ENCODE measurements at regions not wholly inside any gene's neighbourhood (a gene's known extent, or its start where the extent isn't known, plus 50 kb on each side); places are given as distances from the start of the nearest gene placed in this dataset.

GRCh38 chr7:94338921-94339371 is 55.7 kb upstream of the COL1A2 start:
- Histone ChIP-seq H2AFZ (ENCODE audit: insufficient read depth, low read length, poor library complexity) (no peak overlapping the region), H2AK5ac (ENCODE audit: low read length) (no peak overlapping the region), H2BK120ac (ENCODE audit: insufficient read depth, low read length, poor library complexity) (no peak overlapping the region), H2BK5ac (ENCODE audit: low read depth, low read length, poor library complexity) (no peak overlapping the region), H3K79me2 (ENCODE audit: control insufficient read depth, insufficient read depth, low read length, poor library complexity) (no peaks in the 10 kb centered on the region), H3K9ac (ENCODE audit: low read length) (no peak overlapping the region), H3K36me3 (ENCODE audit: control insufficient read depth in 1 of 2, insufficient read depth in 2 of 2, low read length in 2 of 2) (no peaks in the 10 kb centered on the region), H3K23ac (ENCODE audit: low read length) (no peak overlapping the region), H3K27me3 (ENCODE audit: insufficient read depth, low read length) (no peaks in the 10 kb centered on the region), H3K4me1 (ENCODE audit: control insufficient read depth in 1 of 2, insufficient read depth in 2 of 2, low read length in 2 of 2) (no peaks in the 10 kb centered on the region), H3K9me3 (ENCODE audit: insufficient read depth, low read depth, low read length) (no peaks in the 10 kb centered on the region), H3K14ac (ENCODE audit: low read length) (no peak overlapping the region), H3K79me1 (ENCODE audit: low read length) (no peaks in the 10 kb centered on the region), H3K27ac (ENCODE audit: low read depth, low read length) (no peak overlapping the region), H4K12ac (ENCODE audit: low read depth, low read length) (no peak overlapping the region), H4K8ac (ENCODE audit: low read depth, low read length) (no peak overlapping the region), H2BK12ac (ENCODE audit: low read length) (no peak overlapping the region), H3K4me2 (ENCODE audit: low read length) (no peak overlapping the region), H3K18ac (ENCODE audit: low read length) (no peak overlapping the region), H4K91ac (ENCODE audit: low read depth, low read length) (no peak overlapping the region), H3K4me3 (ENCODE audit: low read depth, low read length) (no peak overlapping the region), H3K4ac (ENCODE audit: low read depth, low read length) (no peak overlapping the region)
- no peak for DNase-seq
- WGBS (ENCODE audit: extremely low coverage, insufficient coverage, insufficient read length), result no CpG with 5 or more reads among the region's 2 CpGs

GRCh38 chr7:94344826-94345225 is 49.9 kb upstream of the COL1A2 start:
- WGBS (ENCODE audit: extremely low coverage, insufficient coverage, insufficient read length), result no CpG with 5 or more reads among the region's 1 CpG

More at GRCh38 chr7:94344826-94345225, 49.9 kb upstream of the COL1A2 start:
- Histone ChIP-seq H2AK5ac (ENCODE audit: low read length) (no peak overlapping the region), H2BK120ac (ENCODE audit: insufficient read depth, low read length, poor library complexity) (no peak overlapping the region), H2BK12ac (ENCODE audit: low read length) (no peak overlapping the region), H2AFZ (ENCODE audit: insufficient read depth, low read length, poor library complexity) (no peak overlapping the region), H3K36me3 (ENCODE audit: control insufficient read depth in 1 of 2, insufficient read depth in 2 of 2, low read length in 2 of 2) (no peaks in the 10 kb centered on the region), H3K27me3 (ENCODE audit: insufficient read depth, low read length) (no peaks in the 10 kb centered on the region), H3K27ac (ENCODE audit: low read depth, low read length) (no peak overlapping the region), H3K14ac (ENCODE audit: low read length) (no peak overlapping the region), H3K9me3 (ENCODE audit: insufficient read depth, low read depth, low read length) (no peaks in the 10 kb centered on the region), H3K79me2 (ENCODE audit: control insufficient read depth, insufficient read depth, low read length, poor library complexity) (no peaks in the 10 kb centered on the region), H3K23ac (ENCODE audit: low read length) (no peak overlapping the region), H3K18ac (ENCODE audit: low read length) (no peak overlapping the region), H3K4me1 (ENCODE audit: control insufficient read depth in 1 of 2, insufficient read depth in 2 of 2, low read length in 2 of 2) (peaks cover 0 to 6% of the 10 kb centered on the region in 2 experiments), H3K4me2 (ENCODE audit: low read length) (no peak overlapping the region), H2BK5ac (ENCODE audit: low read depth, low read length, poor library complexity) (no peak overlapping the region), H4K12ac (ENCODE audit: low read depth, low read length) (no peak overlapping the region), H4K8ac (ENCODE audit: low read depth, low read length) (no peak overlapping the region), H3K4ac (ENCODE audit: low read depth, low read length) (no peak overlapping the region), H3K4me3 (ENCODE audit: low read depth, low read length) (no peak overlapping the region), H3K79me1 (ENCODE audit: low read length) (no peaks in the 10 kb centered on the region), H3K9ac (ENCODE audit: low read length) (no peak overlapping the region), H4K91ac (ENCODE audit: low read depth, low read length) (no peak overlapping the region)
- DNase-seq, result no peak
